IMR-90 (cell line): ENCODE measurements at regions not wholly inside any gene's neighbourhood (a gene's known extent, or its start where the extent isn't known, plus 50 kb on each side); places are given as distances from the start of the nearest gene placed in this dataset.

Experiments used
- ATAC-seq: fragments of 200-7000 bp; cut with Tn5 transposase; 2 replicates; pipeline ENCODE4 v1.9.1; 2020; ENCODE audit warnings: low read depth, mild to moderate bottlenecking, moderate library complexity
- BruUV-seq: library from RNA; stranded (reverse); fragments of 400-500 nt; replicated peaks from 2 replicates; lab custom pipeline; 2021; lab: Mats Ljungman, UMichigan
- CTCF ChIA-PET: fragments of 300-600 bp; formaldehyde crosslinking; extraction: SDS; loops from one replicate; lab custom pipeline; 2021; ENCODE audit warnings: antibody characterized with exemption; lab: Yijun Ruan, JAX
- POLR2A ChIA-PET: fragments of 300-600 bp; sonication (Branson Sonifier 250); formaldehyde crosslinking; loops from one replicate; lab custom pipeline; 2022; ENCODE audit warnings: antibody characterized with exemption; ENCODE audit not compliant: unreplicated experiment; lab: Charles Lee
- DNase-seq: peaks from one replicate; pipeline ENCODE4 v3.0.0; 2013
- H2AFZ ChIP-seq: replicated peaks from 2 replicates; pipeline ENCODE3; 2013; ENCODE audit warnings: low read length, mild to moderate bottlenecking; ENCODE audit not compliant: poor library complexity
- H2AK5ac ChIP-seq: 2 replicates; pipeline ENCODE4 v1.6.1; 2013; ENCODE audit warnings: low read depth, low read length, inconsistent platforms
- H2AK9ac ChIP-seq: replicated peaks from 2 replicates; pipeline ENCODE3; 2013; ENCODE audit warnings: mild to moderate bottlenecking, low read depth, low read length, moderate library complexity; ENCODE audit not compliant: poor library complexity
- H2BK120ac ChIP-seq: 2 replicates; pipeline ENCODE4 v1.6.1; 2013; ENCODE audit warnings: low read depth, low read length, inconsistent platforms
- H2BK15ac ChIP-seq: 3 replicates; pipeline ENCODE4 v1.6.1; 2013; ENCODE audit warnings: low read depth, low read length, inconsistent platforms
- H2BK20ac ChIP-seq: 2 replicates; pipeline ENCODE4 v1.6.1; 2013; ENCODE audit warnings: low read depth, mild to moderate bottlenecking, inconsistent platforms, low read length, moderate library complexity
- H2BK5ac ChIP-seq: 2 replicates; pipeline ENCODE4 v1.6.1; 2013; ENCODE audit warnings: mild to moderate bottlenecking, low read depth, low read length, inconsistent platforms; ENCODE audit not compliant: poor library complexity, severe bottlenecking
- H3K14ac ChIP-seq: replicated peaks from 2 replicates; pipeline ENCODE4 v1.6.1; 2013; ENCODE audit warnings: low read depth, low read length, inconsistent platforms
- H3K18ac ChIP-seq: 2 replicates; pipeline ENCODE4 v1.6.1; 2013; ENCODE audit warnings: low read depth, low read length, control low read depth
- H3K23ac ChIP-seq: 2 replicates; pipeline ENCODE4 v1.6.1; 2013; ENCODE audit warnings: low read depth, low read length, inconsistent platforms
- H3K27ac ChIP-seq: 2 replicates; pipeline ENCODE4 v1.5.1; 2013; ENCODE audit warnings: mild to moderate bottlenecking, control low read depth, low read length; ENCODE audit not compliant: insufficient read depth
- H3K27me3 ChIP-seq: 2 replicates; pipeline ENCODE4 v1.6.1; 2013; ENCODE audit warnings: low read length; ENCODE audit not compliant: control insufficient read depth, insufficient read depth
- H3K36me3 ChIP-seq: 2 replicates; pipeline ENCODE4 v1.6.1; 2013; ENCODE audit warnings: low read length, mixed read lengths; ENCODE audit not compliant: control insufficient read depth, insufficient read depth
- H3K4ac ChIP-seq: 2 replicates; pipeline ENCODE4 v1.6.1; 2013; ENCODE audit warnings: low read depth, low read length, inconsistent platforms
- H3K4me1 ChIP-seq: 2 replicates; pipeline ENCODE4 v1.6.1; 2013; ENCODE audit warnings: low read length, mixed read lengths; ENCODE audit not compliant: control insufficient read depth, insufficient read depth
- H3K4me2 ChIP-seq: 2 replicates; pipeline ENCODE4 v1.6.1; 2013; ENCODE audit warnings: low read depth, mild to moderate bottlenecking, control low read depth, low read length, moderate library complexity
- H3K4me3 ChIP-seq: 2 replicates; pipeline ENCODE4 v1.5.1; 2013; ENCODE audit warnings: low read depth, mild to moderate bottlenecking, control low read depth, low read length, moderate library complexity; ENCODE audit not compliant: insufficient read depth
- H3K56ac ChIP-seq: 2 replicates; pipeline ENCODE4 v1.6.1; 2013; ENCODE audit warnings: low read length, inconsistent platforms; ENCODE audit not compliant: insufficient read depth; ENCODE audit errors: extremely low read depth
- H3K79me1 ChIP-seq, 2 experiments: 2 replicates each; pipeline ENCODE4 v1.6.1; 2013; ENCODE audit warnings: low read length in 2 of 2, inconsistent platforms in 1 of 2, low read depth in 1 of 2
- H3K9ac ChIP-seq: 2 replicates; pipeline ENCODE4 v1.6.1; 2013; ENCODE audit warnings: low read depth, low read length, control low read depth
- H3K9me1 ChIP-seq: 2 replicates; pipeline ENCODE4 v1.6.1; 2013; ENCODE audit warnings: low read length, inconsistent platforms; ENCODE audit not compliant: insufficient read depth
- H3K9me3 ChIP-seq: 2 replicates; pipeline ENCODE4 v1.6.1; 2013; ENCODE audit warnings: low read length; ENCODE audit not compliant: control insufficient read depth, insufficient read depth
- H4K20me1 ChIP-seq: 2 replicates; pipeline ENCODE4 v1.6.1; 2013; ENCODE audit warnings: low read length, inconsistent platforms; ENCODE audit not compliant: insufficient read depth
- H4K5ac ChIP-seq: 2 replicates; pipeline ENCODE4 v1.6.1; 2013; ENCODE audit warnings: mild to moderate bottlenecking, low read depth, low read length, control low read depth
- H4K8ac ChIP-seq, 2 experiments: 2 replicates each; pipeline ENCODE4 v1.6.1; 2013; ENCODE audit warnings: low read depth in 2 of 2, low read length in 2 of 2, control low read depth in 1 of 2, inconsistent platforms in 1 of 2
- H4K91ac ChIP-seq: 2 replicates; pipeline ENCODE4 v1.6.1; 2013; ENCODE audit warnings: low read depth, low read length, inconsistent platforms; ENCODE audit not compliant: insufficient read depth
- CHD1 ChIP-seq: IDR thresholded peaks from 2 replicates; pipeline ENCODE4 v1.6.1; 2012; ENCODE audit warnings: low read depth, low read length, improper control_type of control experiment
- FOS ChIP-seq: fragments of 150-350 bp; IDR thresholded peaks from 2 replicates; pipeline ENCODE4 v1.6.1; 2016; ENCODE audit warnings: low read depth, low read length
- MAZ ChIP-seq: IDR thresholded peaks from 2 replicates; pipeline ENCODE4 v1.6.1; 2012; ENCODE audit warnings: low read depth, mild to moderate bottlenecking, low read length, improper control_type of control experiment, moderate library complexity, borderline replicate concordance
- MXI1 ChIP-seq: IDR thresholded peaks from 2 replicates; pipeline ENCODE4 v1.6.1; 2012; ENCODE audit warnings: low read depth, mild to moderate bottlenecking, low read length, moderate library complexity, borderline replicate concordance
- POLR2A ChIP-seq: IDR thresholded peaks from 2 replicates; pipeline ENCODE4 v1.6.1; 2012; ENCODE audit warnings: mild to moderate bottlenecking, low read depth, low read length
- RAD21 ChIP-seq: IDR thresholded peaks from 2 replicates; pipeline ENCODE4 v1.6.1; 2012; ENCODE audit warnings: low read length, improper control_type of control experiment
- RCOR1 ChIP-seq: IDR thresholded peaks from 2 replicates; pipeline ENCODE4 v1.6.1; 2012; ENCODE audit warnings: mild to moderate bottlenecking, low read length, improper control_type of control experiment; ENCODE audit not compliant: insufficient replicate concordance
- RFX5 ChIP-seq: IDR thresholded peaks from 2 replicates; pipeline ENCODE4 v1.8.0; 2012; ENCODE audit warnings: low read depth, mild to moderate bottlenecking, low read length, moderate library complexity
- SMC3 ChIP-seq: fragments of 150-350 bp; IDR thresholded peaks from 2 replicates; pipeline ENCODE4 v1.6.1; 2016; ENCODE audit warnings: low read depth, mild to moderate bottlenecking, antibody characterized with exemption, low read length, moderate library complexity
- WGBS, 2 experiments: methylation state at CpG; one replicate each; pipeline versions ENCODE4 v1.1.5 to v1.1.7; 2013; ENCODE audit warnings: missing lambda C conversion rate in 2 of 2; ENCODE audit not compliant: insufficient read length in 1 of 2; ENCODE audit errors: extremely low coverage in 2 of 2; 5-methylcytosine and 5-hydroxymethylcytosine counted together
- dilution Hi-C: fragments of 300-500 bp; cut with HindIII; formaldehyde crosslinking; loops from one replicate; pipeline ENCODE4 v1.14.3; 2018; ENCODE audit warnings: low sequenced_read_pairs; ENCODE audit not compliant: unreplicated experiment
- in situ Hi-C: fragments of 300-500 bp; cut with MboI; formaldehyde crosslinking; loops from 3 replicates; pipeline ENCODE4 v1.14.3; 2019; ENCODE audit warnings: low sequenced_read_pairs, inconsistent platforms, mixed read lengths
- intact Hi-C: fragments of 100-400 bp; cut with micrococcal nuclease; formaldehyde crosslinking; loops from 2 replicates; pipeline ENCODE4 v1.10.0; 2022
- TF ChIP-seq, protein P1 (sequence below): fragments of 150-350 bp; IDR thresholded peaks from 2 replicates; pipeline ENCODE4 v1.6.1; 2016; ENCODE audit warnings: low read depth, mild to moderate bottlenecking, low read length, moderate library complexity, borderline replicate concordance
- TF ChIP-seq, protein P2 (sequence below): fragments of 150-350 bp; IDR thresholded peaks from 2 replicates; pipeline ENCODE4 v1.6.1; 2017; ENCODE audit warnings: mild to moderate bottlenecking, antibody characterized with exemption, low read length, low read depth

DNA sequence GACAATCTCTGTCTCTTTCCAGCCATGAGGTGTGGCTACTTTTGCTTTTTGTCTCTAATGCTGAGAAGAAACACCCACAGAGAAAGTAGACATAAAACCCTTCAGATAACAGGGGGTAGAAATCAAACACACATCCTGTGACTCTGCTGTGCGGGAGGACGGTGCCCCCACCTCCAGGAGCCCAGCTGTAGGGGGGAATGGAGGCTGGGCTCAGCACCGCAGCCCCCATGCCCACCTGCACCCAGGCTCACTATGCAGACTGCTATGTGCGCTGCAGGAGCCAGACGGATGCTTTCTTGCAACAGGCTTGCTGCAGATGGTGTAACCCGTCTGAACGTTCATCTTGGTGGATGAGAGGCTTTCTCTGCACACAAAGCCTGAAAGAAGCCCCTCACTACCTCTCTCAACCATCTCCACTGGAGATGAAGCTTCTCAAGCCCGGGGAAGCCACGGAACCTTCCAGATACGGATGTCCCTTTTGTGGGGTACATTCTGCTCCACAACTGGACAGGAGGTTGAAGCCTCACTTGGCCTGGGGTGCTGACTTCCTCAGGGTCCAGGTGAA is 207.2 kb downstream of the GADD45G start:
- Histone ChIP-seq H3K4me2 (no peak overlapping the region), H2BK120ac (no peak overlapping the region), H3K4me1 (no peaks in the 10 kb centered on the region), H2BK5ac (no peak overlapping the region), H3K14ac (no peak overlapping the region), H3K23ac (no peak overlapping the region), H3K27ac (no peak overlapping the region), H3K18ac (no peak overlapping the region), H3K79me1 (no peaks in the 10 kb centered on the region), H3K9me3 (no peaks in the 10 kb centered on the region), H3K4me3 (no peak overlapping the region), H3K36me3 (no peaks in the 10 kb centered on the region), H3K4ac (no peak overlapping the region), H2BK20ac (no peak overlapping the region), H4K5ac (no peak overlapping the region), H3K27me3 (no peaks in the 10 kb centered on the region), H4K91ac (no peak overlapping the region), H3K9ac (no peak overlapping the region), H3K56ac (no peak overlapping the region), H2AK5ac (no peak overlapping the region), H2AFZ (no peak overlapping the region), H2BK15ac (no peak overlapping the region), H4K20me1 (no peaks in the 10 kb centered on the region), H3K9me1 (no peaks in the 10 kb centered on the region), H2AK9ac (no peak overlapping the region), H4K8ac (no peak overlapping the region)
- ChIA-PET CTCF (interaction anchor here (0.6 kb wide), 1 partner anchor 192 kb away, joined by 3 read pairs; no protein-coding TSS in a partner anchor), POLR2A (no interaction called here)
- intact Hi-C loops (no loop called here), in situ Hi-C loops (no loop called here), dilution Hi-C loops (no loop called here)
- no TSS peak for BruUV-seq
- TF ChIP-seq, protein P1, sequence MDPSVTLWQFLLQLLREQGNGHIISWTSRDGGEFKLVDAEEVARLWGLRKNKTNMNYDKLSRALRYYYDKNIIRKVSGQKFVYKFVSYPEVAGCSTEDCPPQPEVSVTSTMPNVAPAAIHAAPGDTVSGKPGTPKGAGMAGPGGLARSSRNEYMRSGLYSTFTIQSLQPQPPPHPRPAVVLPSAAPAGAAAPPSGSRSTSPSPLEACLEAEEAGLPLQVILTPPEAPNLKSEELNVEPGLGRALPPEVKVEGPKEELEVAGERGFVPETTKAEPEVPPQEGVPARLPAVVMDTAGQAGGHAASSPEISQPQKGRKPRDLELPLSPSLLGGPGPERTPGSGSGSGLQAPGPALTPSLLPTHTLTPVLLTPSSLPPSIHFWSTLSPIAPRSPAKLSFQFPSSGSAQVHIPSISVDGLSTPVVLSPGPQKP, result no peak
- no peak for TF ChIP-seq RFX5
- TF ChIP-seq, protein P2, sequence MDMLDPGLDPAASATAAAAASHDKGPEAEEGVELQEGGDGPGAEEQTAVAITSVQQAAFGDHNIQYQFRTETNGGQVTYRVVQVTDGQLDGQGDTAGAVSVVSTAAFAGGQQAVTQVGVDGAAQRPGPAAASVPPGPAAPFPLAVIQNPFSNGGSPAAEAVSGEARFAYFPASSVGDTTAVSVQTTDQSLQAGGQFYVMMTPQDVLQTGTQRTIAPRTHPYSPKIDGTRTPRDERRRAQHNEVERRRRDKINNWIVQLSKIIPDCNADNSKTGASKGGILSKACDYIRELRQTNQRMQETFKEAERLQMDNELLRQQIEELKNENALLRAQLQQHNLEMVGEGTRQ, result no peak
- TF ChIP-seq CHD1, result no peak
- no peak for TF ChIP-seq MXI1
- TF ChIP-seq RCOR1, result no peak
- no peak for TF ChIP-seq FOS
- TF ChIP-seq SMC3, result no peak
- TF ChIP-seq MAZ, result no peak
- TF ChIP-seq POLR2A, result no peak
- TF ChIP-seq RAD21, result no peak
- no CpG with 5 or more reads among the region's 10 CpGs for WGBS, 2 experiments
- ATAC-seq, result no peak
- no peak for DNase-seq
